Prostate gland (tissue), 2 donors: ENCODE measurements at regions not wholly inside any gene's neighbourhood (a gene's known extent, or its start where the extent isn't known, plus 50 kb on each side); places are given as distances from the start of the nearest gene placed in this dataset.
"Not testable (repeated sequence)": the region's sequence is repeated elsewhere in the genome, so short reads cannot be mapped to it uniquely, and the experiment has no call there.

Experiments
- DNase-seq: peaks from one replicate; pipeline ENCODE4 v3.0.0-alpha.2; 2019; ENCODE audit warnings: low spot score
- H3K27ac ChIP-seq, 2 donors: fragments of 200-600 bp; sonication (generic); 2 replicates each; pipeline ENCODE4 v1.5.1; 2017 to 2019
- H3K27me3 ChIP-seq: fragments of 200-600 bp; sonication (generic); replicated peaks from 2 replicates; pipeline ENCODE4 v1.5.1; 2019; ENCODE audit not compliant: insufficient read depth
- H3K36me3 ChIP-seq, 2 donors: fragments of 200-600 bp; sonication (generic); 1 replicate in 1 of 2; 2 replicates in 1 of 2; pipeline versions ENCODE4 v1.5.1 to v1.8.1; 2017 to 2019
- H3K4me1 ChIP-seq: fragments of 200-600 bp; sonication (generic); replicated peaks from 2 replicates; pipeline ENCODE4 v1.5.1; 2019
- H3K4me3 ChIP-seq, 2 donors: fragments of 200-600 bp; sonication (generic); 2 replicates each; pipeline ENCODE4 v1.5.1; 2017 to 2019
- H3K9me3 ChIP-seq: fragments of 200-600 bp; sonication (generic); 2 replicates; pipeline ENCODE4 v1.5.1; 2017
- POLR2A ChIP-seq: fragments of 450-650 bp; IDR thresholded peaks from one replicate; pipeline ENCODE4 v1.6.1; 2016; ENCODE audit warnings: antibody characterized with exemption, mild to moderate bottlenecking
- POLR2AphosphoS5 ChIP-seq: sonication (generic); formaldehyde crosslinking; IDR thresholded peaks from one replicate; pipeline ENCODE4 v1.6.1; 2017; ENCODE audit warnings: antibody characterized with exemption
- WGBS: methylation state at CpG from one replicate; pipeline ENCODE4 v1.1.5; 2018; 5-methylcytosine and 5-hydroxymethylcytosine counted together
- intact Hi-C: fragments of 100-400 bp; cut with DNase I; formaldehyde crosslinking; loops from one replicate; pipeline ENCODE4 v1.14.2; 2022
- TF ChIP-seq, protein P1 (sequence below), 4 experiments: fragments of 200-600 bp in 2 of 4; fragments of 450-650 bp in 2 of 4; sonication (generic) in 2 of 4; IDR thresholded peaks; 1 replicate in 3 of 4; 2 replicates in 1 of 4; pipeline ENCODE4 v1.5.1; 2016 to 2019; ENCODE audit warnings: antibody characterized with exemption in 4 of 4, mild to moderate bottlenecking in 2 of 4, moderate library complexity in 2 of 4

DNA sequence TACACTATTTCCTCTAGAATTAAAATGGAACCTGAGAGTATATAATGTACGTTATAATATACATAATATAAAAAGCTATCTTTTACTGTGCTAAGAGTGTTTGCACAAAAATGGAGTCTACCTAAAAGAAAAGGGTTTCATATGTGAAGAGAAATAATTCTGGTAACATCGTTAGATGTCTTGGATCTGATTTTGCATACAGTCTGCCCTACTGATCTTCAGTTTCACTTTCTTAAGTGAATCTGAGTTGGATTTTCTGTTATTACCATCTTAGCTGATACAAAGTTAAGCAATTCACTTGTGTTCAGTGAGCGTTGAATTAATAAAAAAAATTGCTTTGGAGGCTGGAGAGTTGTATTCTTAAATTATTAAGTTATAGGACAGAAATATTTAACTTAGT is 502.1 kb upstream of the TMEFF2 start:
- Histone ChIP-seq H3K36me3 (no peaks in the 10 kb centered on the region), H3K4me1 (no peaks in the 10 kb centered on the region), H3K27ac (no peak overlapping the region), H3K9me3 (no peaks in the 10 kb centered on the region), H3K27me3 (no peaks in the 10 kb centered on the region), H3K4me3 (no peak overlapping the region)
- intact Hi-C loops: no loop called here
- TF ChIP-seq POLR2A: no peak
- no peak for TF ChIP-seq POLR2AphosphoS5
- TF ChIP-seq, protein P1, sequence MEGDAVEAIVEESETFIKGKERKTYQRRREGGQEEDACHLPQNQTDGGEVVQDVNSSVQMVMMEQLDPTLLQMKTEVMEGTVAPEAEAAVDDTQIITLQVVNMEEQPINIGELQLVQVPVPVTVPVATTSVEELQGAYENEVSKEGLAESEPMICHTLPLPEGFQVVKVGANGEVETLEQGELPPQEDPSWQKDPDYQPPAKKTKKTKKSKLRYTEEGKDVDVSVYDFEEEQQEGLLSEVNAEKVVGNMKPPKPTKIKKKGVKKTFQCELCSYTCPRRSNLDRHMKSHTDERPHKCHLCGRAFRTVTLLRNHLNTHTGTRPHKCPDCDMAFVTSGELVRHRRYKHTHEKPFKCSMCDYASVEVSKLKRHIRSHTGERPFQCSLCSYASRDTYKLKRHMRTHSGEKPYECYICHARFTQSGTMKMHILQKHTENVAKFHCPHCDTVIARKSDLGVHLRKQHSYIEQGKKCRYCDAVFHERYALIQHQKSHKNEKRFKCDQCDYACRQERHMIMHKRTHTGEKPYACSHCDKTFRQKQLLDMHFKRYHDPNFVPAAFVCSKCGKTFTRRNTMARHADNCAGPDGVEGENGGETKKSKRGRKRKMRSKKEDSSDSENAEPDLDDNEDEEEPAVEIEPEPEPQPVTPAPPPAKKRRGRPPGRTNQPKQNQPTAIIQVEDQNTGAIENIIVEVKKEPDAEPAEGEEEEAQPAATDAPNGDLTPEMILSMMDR (IDR thresholded peaks at IDR 0.05): no peak
- DNase-seq: no peak
- WGBS: 82% methylated on average over 3 of the region's 3 CpGs

DNA sequence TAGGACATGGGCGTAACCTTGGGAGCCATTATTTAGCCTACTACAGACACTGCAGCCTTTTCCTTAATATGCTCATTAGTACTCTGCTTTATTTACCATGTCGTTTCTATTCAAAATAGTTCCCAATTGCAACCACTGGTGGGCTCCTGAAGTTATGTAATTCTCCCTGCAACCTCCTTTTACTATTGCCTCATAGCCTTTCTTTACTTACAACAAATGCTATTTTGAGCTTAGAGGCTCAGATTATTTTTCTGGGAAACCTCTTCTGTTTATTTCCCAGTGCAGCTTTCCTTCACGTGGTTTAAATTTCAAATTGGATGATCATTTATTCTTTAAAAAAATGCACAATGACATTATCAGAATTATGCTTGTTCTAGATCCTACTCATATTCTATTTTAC is 492.3 kb upstream of the TMEFF2 start:
- TF ChIP-seq POLR2A (no peak), POLR2AphosphoS5 (no peak)
- TF ChIP-seq, protein P1 (IDR thresholded peaks at IDR 0.05): no peak
- intact Hi-C loops: no loop called here

DNA sequence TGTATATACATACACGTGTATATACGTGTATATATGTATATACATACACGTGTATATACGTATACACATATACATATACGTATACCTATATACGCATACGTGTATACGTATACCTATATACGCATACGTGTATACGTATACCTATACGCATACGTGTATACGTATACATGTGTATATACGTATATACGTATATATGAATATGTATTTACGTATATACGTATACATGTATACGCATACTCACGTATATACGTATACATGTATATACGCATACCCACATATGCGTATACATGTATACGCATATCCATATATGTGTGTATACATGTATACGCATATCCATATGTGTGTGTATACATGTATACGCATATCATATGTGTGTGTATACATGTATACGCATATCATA is 487.8 kb upstream of the TMEFF2 start:
- H3K27ac ChIP-seq, intact Hi-C loops, DNase-seq, H3K4me1 ChIP-seq, H3K36me3 ChIP-seq, H3K9me3 ChIP-seq, H3K4me3 ChIP-seq, H3K27me3 ChIP-seq: not testable (repeated sequence)
- WGBS: 96% methylated on average over 27 of the region's 27 CpGs

More for the DNA sequence above, 492.3 kb upstream of the TMEFF2 start:
- WGBS: 72% methylated on average over 3 of the region's 3 CpGs
- Histone ChIP-seq H3K27me3 (no peaks in the 10 kb centered on the region), H3K9me3 (no peaks in the 10 kb centered on the region), H3K4me3 (no peak overlapping the region), H3K4me1 (no peaks in the 10 kb centered on the region), H3K27ac (no peak overlapping the region), H3K36me3 (no peaks in the 10 kb centered on the region)
- DNase-seq: no peak

DNA sequence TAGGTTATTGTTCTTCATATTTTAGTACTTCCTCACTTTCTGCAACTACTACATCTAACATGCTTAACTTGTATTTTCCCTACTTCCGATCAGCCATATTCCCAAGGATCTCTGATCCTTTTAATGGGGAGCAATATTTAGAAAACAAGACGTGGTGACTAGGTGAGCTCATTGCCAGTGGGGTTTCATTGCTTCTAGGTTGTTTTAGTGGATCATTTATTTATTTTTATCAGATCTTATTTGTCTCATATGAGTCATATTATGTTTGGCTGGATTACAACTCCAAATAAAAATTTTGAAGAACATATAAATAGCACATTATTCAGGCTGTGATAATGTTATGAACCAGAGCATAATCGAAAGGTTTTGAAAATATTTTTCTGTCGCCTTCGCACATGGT is 480.9 kb upstream of the TMEFF2 start:
- no peak for TF ChIP-seq POLR2A
- no peak for TF ChIP-seq POLR2AphosphoS5
- TF ChIP-seq, protein P1 (IDR thresholded peaks at IDR 0.05): no peak
- intact Hi-C loops: no loop called here
- no peaks in the 10 kb centered on the region for H3K4me1 ChIP-seq
- WGBS: 75% methylated on average over 5 of the region's 5 CpGs
- no peak overlapping the region for H3K4me3 ChIP-seq
- DNase-seq: no peak
- no peaks in the 10 kb centered on the region for H3K9me3 ChIP-seq
- H3K36me3 ChIP-seq: no peaks in the 10 kb centered on the region
- H3K27ac ChIP-seq: no peak overlapping the region
- no peaks in the 10 kb centered on the region for H3K27me3 ChIP-seq

DNA sequence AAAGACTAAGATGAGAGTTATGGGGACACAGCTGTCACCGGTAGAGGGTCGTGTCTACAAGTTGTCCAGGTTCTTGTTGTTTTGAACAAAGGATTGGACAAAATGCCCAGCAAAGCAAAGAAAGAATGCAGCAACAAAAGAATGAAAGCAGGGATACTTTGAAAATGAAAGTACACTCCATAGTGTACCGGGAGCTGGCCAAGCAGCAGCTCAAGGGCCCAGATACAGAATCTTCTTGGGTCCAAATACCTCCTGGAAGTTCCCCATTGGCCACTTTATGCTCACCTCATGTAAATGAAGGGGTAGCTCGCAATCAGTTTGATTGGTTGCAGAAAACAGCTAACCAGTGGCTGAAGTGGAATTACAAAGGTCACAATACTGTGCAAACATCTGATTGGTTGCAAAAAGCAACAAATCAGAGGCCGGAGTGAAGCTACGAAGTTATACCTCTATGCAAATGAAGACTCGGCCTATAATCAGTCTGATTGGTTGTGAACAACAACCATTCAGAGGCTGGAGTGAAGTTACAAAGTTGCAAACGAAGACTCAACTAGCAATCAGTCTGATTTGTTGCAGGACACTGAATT is 474.9 kb upstream of the TMEFF2 start:
- whole genome bisulfite sequencing: 87% methylated on average over 8 of the region's 8 CpGs

DNA sequence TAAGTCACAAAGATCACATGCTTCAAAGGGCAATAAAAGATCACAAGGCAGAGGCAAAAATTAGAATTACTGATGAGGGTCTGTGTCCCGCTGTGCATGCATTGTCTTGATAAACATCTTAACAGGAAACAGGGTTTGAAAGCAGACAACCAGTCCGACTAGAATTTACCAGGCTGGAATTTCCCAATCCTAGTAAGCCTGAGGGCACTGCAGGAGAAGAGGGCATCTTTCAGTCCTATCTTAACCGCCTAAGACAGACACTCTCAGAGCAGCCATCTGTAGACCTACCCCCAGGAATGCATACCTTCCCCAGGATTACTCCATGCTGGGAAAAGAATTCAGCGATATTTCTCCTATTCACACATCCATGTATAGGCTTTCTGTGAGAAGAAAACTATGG is 465.8 kb upstream of the TMEFF2 start:
- H3K27me3 ChIP-seq, H3K4me3 ChIP-seq, DNase-seq, H3K27ac ChIP-seq, H3K4me1 ChIP-seq, intact Hi-C loops, H3K36me3 ChIP-seq, H3K9me3 ChIP-seq: not testable (repeated sequence)
- 43% methylated on average over 4 of the region's 4 CpGs for WGBS

More for the DNA sequence above, 474.9 kb upstream of the TMEFF2 start:
- Histone ChIP-seq H3K27ac (no peak overlapping the region), H3K27me3 (no peaks in the 10 kb centered on the region), H3K4me3 (no peak overlapping the region), H3K9me3 (no peaks in the 10 kb centered on the region), H3K36me3 (no peaks in the 10 kb centered on the region), H3K4me1 (no peaks in the 10 kb centered on the region)
- intact Hi-C loops: no loop called here
- no peak for DNase-seq
- TF ChIP-seq, protein P1 (IDR thresholded peaks at IDR 0.05): no peak
- TF ChIP-seq POLR2A (no peak), POLR2AphosphoS5 (no peak)
